IPS-20b (cell line): ENCODE measurements at regions not wholly inside any gene's neighbourhood (a gene's known extent, or its start where the extent isn't known, plus 50 kb on each side); places are given as distances from the start of the nearest gene placed in this dataset.

Experiments used
- H3K27ac ChIP-seq: one replicate; pipeline ENCODE4 v1.5.1; 2013; ENCODE audit warnings: low read length
- H3K27me3 ChIP-seq: 2 replicates; pipeline ENCODE4 v1.6.1; 2013; ENCODE audit warnings: mild to moderate bottlenecking, low read length, inconsistent platforms; ENCODE audit not compliant: insufficient read depth
- H3K36me3 ChIP-seq: 2 replicates; pipeline ENCODE4 v1.6.1; 2013; ENCODE audit warnings: low read depth, mild to moderate bottlenecking, inconsistent platforms, low read length, moderate library complexity; ENCODE audit not compliant: insufficient read depth
- H3K4me1 ChIP-seq: 2 replicates; pipeline ENCODE4 v1.6.1; 2013; ENCODE audit warnings: mild to moderate bottlenecking, control low read depth, inconsistent platforms, low read length, moderate library complexity; ENCODE audit not compliant: insufficient read depth
- H3K4me3 ChIP-seq: 2 replicates; pipeline ENCODE4 v1.5.1; 2013; ENCODE audit warnings: mild to moderate bottlenecking, low read length, inconsistent platforms
- H3K9ac ChIP-seq: 2 replicates; pipeline ENCODE4 v1.6.1; 2013; ENCODE audit warnings: low read depth, mild to moderate bottlenecking, inconsistent platforms, low read length, moderate library complexity
- H3K9me3 ChIP-seq: 2 replicates; pipeline ENCODE4 v1.6.1; 2013; ENCODE audit warnings: mild to moderate bottlenecking, low read depth, low read length, inconsistent platforms; ENCODE audit not compliant: insufficient read depth

DNA sequence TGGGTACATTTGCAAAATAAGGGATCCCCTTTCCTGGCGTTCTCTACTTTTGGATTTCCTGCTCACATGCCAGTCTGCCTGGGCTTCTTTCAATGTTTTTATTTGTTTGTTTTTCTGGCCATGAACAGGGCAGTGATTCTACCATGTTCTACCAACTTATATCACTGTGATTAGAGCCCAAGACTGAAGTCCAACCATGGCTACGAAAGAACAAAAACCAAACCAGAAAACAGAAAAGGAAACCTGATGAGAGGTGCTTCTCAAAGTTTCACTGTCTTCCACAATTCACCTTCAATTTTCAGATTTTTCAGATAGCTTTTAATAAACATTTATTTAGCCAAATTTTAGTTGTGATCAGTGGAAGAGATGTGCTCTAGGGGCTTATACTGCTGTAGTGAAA is 187.6 kb upstream of the TACR3 start:
- Histone ChIP-seq H3K36me3 (no peaks in the 10 kb centered on the region), H3K4me3 (no peak overlapping the region)

DNA sequence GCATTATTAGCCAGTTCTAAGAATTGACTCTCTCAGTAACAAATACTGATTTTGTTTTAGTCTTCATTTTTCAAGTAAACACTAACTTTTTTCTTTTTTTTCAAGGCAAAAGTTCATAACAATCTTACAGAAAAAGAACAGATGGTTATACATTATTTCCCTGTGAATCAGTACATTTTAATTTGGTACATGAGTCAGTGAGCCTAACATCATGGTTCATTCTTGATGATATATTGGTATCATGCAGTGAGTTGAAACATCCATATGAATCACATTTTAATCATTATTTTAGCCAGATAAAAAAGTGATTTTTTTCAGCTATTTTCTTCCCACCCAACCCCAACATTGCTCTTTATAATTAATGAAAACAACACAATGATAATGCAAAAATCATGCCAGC is 184.3 kb upstream of the TACR3 start:
- H3K4me1 ChIP-seq: no peaks in the 10 kb centered on the region
- H3K27me3 ChIP-seq: no peaks in the 10 kb centered on the region
- H3K9me3 ChIP-seq: peaks cover 15% of the 10 kb centered on the region
- no peaks in the 10 kb centered on the region for H3K36me3 ChIP-seq
- no peak overlapping the region for H3K9ac ChIP-seq
- H3K4me3 ChIP-seq: no peak overlapping the region
- no peak overlapping the region for H3K27ac ChIP-seq

More for the DNA sequence above, 187.6 kb upstream of the TACR3 start:
- Histone ChIP-seq H3K4me1 (no peaks in the 10 kb centered on the region), H3K9ac (no peak overlapping the region), H3K27me3 (no peaks in the 10 kb centered on the region), H3K9me3 (peaks cover under 1% of the 10 kb centered on the region; the same call in 1 of the 2 replicates), H3K27ac (no peak overlapping the region)

DNA sequence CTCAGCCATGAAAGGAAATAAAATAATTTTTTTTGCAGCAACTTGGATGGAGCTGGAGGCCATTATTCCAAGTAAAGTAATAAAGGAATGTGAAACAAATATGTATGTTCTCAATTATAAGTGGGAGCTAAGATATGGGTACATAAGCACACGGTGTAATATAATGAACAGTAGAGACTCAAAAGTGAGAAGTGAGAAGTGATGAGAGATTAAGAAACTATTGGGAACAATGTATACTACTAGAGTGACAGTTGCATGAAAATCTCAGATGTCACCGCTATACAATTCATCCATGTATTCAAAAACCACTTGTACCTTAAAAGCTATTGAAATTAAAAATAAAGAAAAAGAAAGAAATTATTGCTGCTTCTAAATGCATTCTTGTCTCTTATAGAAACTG is 182.9 kb upstream of the TACR3 start:
- no peak overlapping the region for H3K9ac ChIP-seq
- H3K9me3 ChIP-seq: peaks cover 15% of the 10 kb centered on the region
- no peaks in the 10 kb centered on the region for H3K4me1 ChIP-seq
- H3K27me3 ChIP-seq: no peaks in the 10 kb centered on the region
- no peaks in the 10 kb centered on the region for H3K36me3 ChIP-seq
- H3K4me3 ChIP-seq: no peak overlapping the region
- H3K27ac ChIP-seq: no peak overlapping the region

DNA sequence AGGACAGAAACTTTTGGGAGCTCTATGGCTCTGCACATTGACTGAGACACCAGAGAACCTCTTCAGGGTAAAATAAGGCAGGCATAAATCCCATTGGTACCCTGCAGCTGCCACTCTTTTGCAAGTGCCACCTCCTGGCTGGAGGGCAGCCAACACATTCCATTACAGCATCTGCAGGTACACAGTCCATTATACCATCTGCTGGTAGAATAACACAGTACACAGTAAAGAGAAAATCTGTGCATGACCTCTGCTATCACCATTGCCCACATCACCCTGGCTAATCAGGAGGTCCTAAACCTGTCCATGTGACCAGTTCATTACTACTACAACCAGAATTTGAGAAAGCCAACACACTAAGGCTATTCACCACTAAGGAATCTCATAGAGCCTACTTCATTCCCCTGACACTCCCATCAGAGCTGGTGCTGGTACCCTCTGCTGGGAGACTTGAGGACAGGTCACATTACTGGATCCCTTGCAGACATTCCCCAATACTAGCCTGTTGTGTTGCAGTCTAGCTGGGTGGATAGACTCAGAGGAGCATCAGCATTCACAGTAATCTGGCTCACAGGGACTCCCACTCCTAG is 176.2 kb upstream of the TACR3 start:
- Histone ChIP-seq H3K9ac (no peak overlapping the region), H3K36me3 (no peaks in the 10 kb centered on the region), H3K27ac (no peak overlapping the region), H3K4me1 (no peaks in the 10 kb centered on the region), H3K4me3 (no peak overlapping the region), H3K9me3 (no peaks in the 10 kb centered on the region; the same call in 1 of the 2 replicates), H3K27me3 (no peaks in the 10 kb centered on the region)

DNA sequence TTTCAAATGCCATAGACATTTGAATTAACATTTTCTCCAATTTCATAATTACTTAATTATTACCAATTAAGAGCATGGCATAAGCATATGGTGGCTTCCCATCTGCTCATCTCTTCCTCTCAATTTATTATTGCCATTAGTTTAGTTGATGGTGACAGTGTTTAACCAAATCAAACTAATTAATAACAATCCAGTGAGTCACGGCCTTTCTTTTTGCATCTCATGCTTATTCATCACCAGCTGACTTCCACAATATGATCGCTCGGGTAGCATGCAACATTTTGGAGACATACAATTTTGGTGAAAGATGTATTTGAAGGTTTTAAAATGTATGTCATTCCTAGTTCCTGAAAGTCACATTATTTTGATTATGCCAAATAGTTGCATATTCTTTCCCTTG is 172.8 kb upstream of the TACR3 start:
- Histone ChIP-seq H3K4me3 (no peak overlapping the region), H3K36me3 (no peaks in the 10 kb centered on the region), H3K9ac (no peak overlapping the region), H3K4me1 (no peaks in the 10 kb centered on the region), H3K9me3 (no peaks in the 10 kb centered on the region), H3K27ac (no peak overlapping the region), H3K27me3 (no peaks in the 10 kb centered on the region)

- Histone ChIP-seq H3K27ac (no peak overlapping the region), H3K36me3 (no peaks in the 10 kb centered on the region), H3K4me3 (no peak overlapping the region), H3K9me3 (no peaks in the 10 kb centered on the region), H3K4me1 (no peaks in the 10 kb centered on the region), H3K9ac (no peak overlapping the region), H3K27me3 (no peaks in the 10 kb centered on the region)
Measured at GRCh38 chr4:103887191-103887590, 167.4 kb upstream of the TACR3 start.

GRCh38 chr4:103885152-103885551 is 165.4 kb upstream of the TACR3 start:
- Histone ChIP-seq H3K4me3 (no peak overlapping the region), H3K27ac (no peak overlapping the region), H3K36me3 (no peaks in the 10 kb centered on the region), H3K27me3 (no peaks in the 10 kb centered on the region), H3K4me1 (no peaks in the 10 kb centered on the region), H3K9me3 (no peaks in the 10 kb centered on the region), H3K9ac (no peak overlapping the region)

DNA sequence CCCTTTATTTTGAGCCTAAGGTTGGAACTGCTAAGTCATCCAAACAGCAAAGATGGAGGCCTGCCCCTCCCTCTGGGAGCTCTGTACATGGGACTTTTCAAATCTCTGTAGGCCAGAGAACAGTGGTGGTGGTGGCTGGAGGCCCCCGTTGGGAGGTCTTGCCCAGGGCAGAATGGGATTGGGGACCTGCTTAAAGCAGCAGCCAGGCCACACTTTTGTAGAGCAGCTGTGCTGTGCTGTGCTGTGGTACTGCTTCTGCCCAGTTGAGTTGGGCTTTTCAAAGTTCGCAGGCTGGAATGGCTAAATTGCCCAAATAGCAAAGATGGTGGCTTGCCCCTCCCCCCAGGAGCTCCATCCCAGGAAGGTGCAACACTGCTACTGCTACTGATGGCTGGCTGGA is 147.5 kb upstream of the TACR3 start:
- Histone ChIP-seq H3K27ac (no peak overlapping the region), H3K4me1 (no peaks in the 10 kb centered on the region), H3K9me3 (no peaks in the 10 kb centered on the region), H3K27me3 (no peaks in the 10 kb centered on the region), H3K4me3 (no peak overlapping the region), H3K36me3 (no peaks in the 10 kb centered on the region), H3K9ac (no peak overlapping the region)

DNA sequence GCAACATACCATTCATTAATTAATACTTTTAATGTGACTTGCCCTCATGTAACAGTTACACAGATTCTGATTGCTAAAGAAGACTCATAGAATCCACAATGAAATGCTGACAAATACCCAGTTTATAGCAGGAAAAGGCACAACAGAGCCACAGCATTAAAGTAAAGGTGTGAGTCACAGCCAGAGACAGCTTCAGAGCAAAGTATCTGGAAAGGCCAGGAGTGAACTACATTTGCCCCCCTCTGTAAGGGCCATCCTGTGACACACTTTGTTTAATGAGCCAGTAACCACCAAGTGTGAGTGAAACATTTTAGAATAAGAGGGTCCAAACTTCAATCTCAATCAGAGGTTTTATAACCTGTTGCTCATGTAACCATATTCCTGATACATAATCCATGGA is 133.8 kb upstream of the TACR3 start:
- H3K4me3 ChIP-seq: no peak overlapping the region
- H3K27ac ChIP-seq: no peak overlapping the region
- H3K9me3 ChIP-seq: 0 out of 2 replicates have a peak, but pooled peaks cover 1% of the 10 kb centered on the region
- H3K36me3 ChIP-seq: no peaks in the 10 kb centered on the region
- no peak overlapping the region for H3K9ac ChIP-seq
- no peaks in the 10 kb centered on the region for H3K27me3 ChIP-seq
- H3K4me1 ChIP-seq: no peaks in the 10 kb centered on the region

- Histone ChIP-seq H3K36me3 (no peaks in the 10 kb centered on the region), H3K4me3 (no peak overlapping the region), H3K27me3 (no peaks in the 10 kb centered on the region), H3K9me3 (0 out of 2 replicates have a peak, but pooled peaks cover 6% of the 10 kb centered on the region), H3K9ac (no peak overlapping the region), H3K4me1 (no peaks in the 10 kb centered on the region), H3K27ac (no peak overlapping the region)
Measured at GRCh38 chr4:103853146-103853545, 133.4 kb upstream of the TACR3 start.

DNA sequence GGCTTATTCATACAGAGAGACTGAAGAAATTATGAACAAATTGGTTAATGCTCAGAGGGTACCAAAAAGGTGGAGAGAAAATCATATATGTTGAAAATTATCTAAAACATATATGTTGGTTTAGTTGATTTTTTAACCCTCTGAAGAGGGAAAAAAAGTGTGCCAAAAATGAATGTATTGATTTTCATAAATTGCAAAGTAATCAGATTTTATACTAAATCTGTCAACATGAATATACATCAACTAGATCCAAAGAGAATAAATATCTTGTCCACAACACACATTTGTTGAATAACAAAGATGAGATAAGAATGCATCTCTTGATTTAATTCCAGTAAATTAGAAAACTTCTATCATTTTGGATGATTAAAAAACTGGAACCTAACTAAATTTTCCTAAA is 125.3 kb upstream of the TACR3 start:
- Histone ChIP-seq H3K9ac (no peak overlapping the region), H3K27me3 (no peaks in the 10 kb centered on the region), H3K27ac (no peak overlapping the region), H3K4me1 (no peaks in the 10 kb centered on the region), H3K36me3 (no peaks in the 10 kb centered on the region), H3K4me3 (no peak overlapping the region), H3K9me3 (peaks cover 10% of the 10 kb centered on the region; the same call in 1 of the 2 replicates)

GRCh38 chr4:103842637-103843239 is 123.0 kb upstream of the TACR3 start:
- Histone ChIP-seq H3K4me3 (no peak overlapping the region), H3K9me3 (no peaks in the 10 kb centered on the region; the same call in 1 of the 2 replicates), H3K27ac (no peak overlapping the region), H3K4me1 (no peaks in the 10 kb centered on the region), H3K27me3 (no peaks in the 10 kb centered on the region), H3K9ac (no peak overlapping the region), H3K36me3 (no peaks in the 10 kb centered on the region)
